ENCODE measurements at regions not wholly inside any gene's neighbourhood (a gene's known extent, or its start where the extent isn't known, plus 50 kb on each side); places are given as distances from the start of the nearest gene placed in this dataset.

DNA sequence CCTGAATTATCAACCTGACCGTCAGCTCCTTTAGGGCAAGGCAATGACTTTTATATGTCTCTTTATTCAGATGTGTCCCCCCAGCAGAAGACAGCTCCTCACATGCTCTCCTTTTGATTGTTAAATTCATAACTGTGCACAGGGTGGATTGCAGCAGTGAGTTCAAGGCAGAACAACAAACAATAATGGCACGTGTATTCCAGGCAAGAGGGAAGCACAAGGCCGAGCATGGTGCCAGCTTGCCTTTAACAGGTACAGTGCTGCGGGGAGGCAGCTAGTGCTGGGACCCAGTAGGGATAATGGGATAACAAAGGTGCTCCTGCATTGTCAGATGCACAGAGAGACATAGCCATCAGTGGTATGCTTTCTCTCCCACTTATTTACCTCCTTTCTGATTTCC lies 248.4 kb downstream of the RHOU start:
- no peaks in the 10 kb centered on the region for H3K79me2 ChIP-seq (ENCODE audit: low read length)
- no peak overlapping the region for H3K4me2 ChIP-seq (ENCODE audit: low read length)
- no peak overlapping the region for H3K9ac ChIP-seq (ENCODE audit: low read length)
- H3K4me1 ChIP-seq (ENCODE audit: low read length) = peaks cover 7% of the 10 kb centered on the region
- H3K36me3 ChIP-seq (replicated peaks; ENCODE audit: low read depth, low read length) = no peaks in the 10 kb centered on the region
- no peaks in the 10 kb centered on the region for H4K20me1 ChIP-seq (ENCODE audit: insufficient read depth, low read length)
- no peaks in the 10 kb centered on the region for H3K9me3 ChIP-seq (ENCODE audit: insufficient read depth, low read length)
- H2AFZ ChIP-seq (ENCODE audit: low read depth, low read length) = no peak overlapping the region
- no peak for TF ChIP-seq EZH2phosphoT487 (IDR thresholded peaks at IDR 0.05; ENCODE audit: low read depth)
- TF ChIP-seq, protein P1, sequence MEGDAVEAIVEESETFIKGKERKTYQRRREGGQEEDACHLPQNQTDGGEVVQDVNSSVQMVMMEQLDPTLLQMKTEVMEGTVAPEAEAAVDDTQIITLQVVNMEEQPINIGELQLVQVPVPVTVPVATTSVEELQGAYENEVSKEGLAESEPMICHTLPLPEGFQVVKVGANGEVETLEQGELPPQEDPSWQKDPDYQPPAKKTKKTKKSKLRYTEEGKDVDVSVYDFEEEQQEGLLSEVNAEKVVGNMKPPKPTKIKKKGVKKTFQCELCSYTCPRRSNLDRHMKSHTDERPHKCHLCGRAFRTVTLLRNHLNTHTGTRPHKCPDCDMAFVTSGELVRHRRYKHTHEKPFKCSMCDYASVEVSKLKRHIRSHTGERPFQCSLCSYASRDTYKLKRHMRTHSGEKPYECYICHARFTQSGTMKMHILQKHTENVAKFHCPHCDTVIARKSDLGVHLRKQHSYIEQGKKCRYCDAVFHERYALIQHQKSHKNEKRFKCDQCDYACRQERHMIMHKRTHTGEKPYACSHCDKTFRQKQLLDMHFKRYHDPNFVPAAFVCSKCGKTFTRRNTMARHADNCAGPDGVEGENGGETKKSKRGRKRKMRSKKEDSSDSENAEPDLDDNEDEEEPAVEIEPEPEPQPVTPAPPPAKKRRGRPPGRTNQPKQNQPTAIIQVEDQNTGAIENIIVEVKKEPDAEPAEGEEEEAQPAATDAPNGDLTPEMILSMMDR (IDR thresholded peaks at IDR 0.05; ENCODE audit: low read depth, low read length) = no peak
- no peak overlapping the region for H3K4me3 ChIP-seq (ENCODE audit: low read length)
- peaks cover 16% of the 10 kb centered on the region for H3K27me3 ChIP-seq (ENCODE audit: low read depth, low read length)
- H3K27ac ChIP-seq (ENCODE audit: low read length) = no peak overlapping the region

DNA sequence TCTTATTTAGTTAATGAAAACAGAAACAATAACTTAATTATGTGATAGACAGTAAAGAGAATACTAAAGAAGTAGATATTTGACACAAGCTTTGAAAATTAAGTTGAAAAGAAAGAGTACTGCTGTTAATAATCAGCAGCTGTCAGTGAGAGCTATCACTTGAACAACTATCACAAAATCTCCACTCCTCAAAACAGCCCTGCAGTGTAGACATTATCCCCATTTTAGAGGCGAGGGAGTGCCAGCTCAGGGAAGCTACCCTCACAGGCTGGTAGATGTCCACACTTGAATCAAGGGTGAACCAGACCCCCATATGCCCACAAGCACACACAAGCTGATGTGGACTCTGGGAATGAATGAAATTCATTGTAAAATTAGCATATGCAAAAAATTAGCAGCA lies 248.8 kb downstream of the RHOU start:
- H3K9ac ChIP-seq (ENCODE audit: low read length) = no peak overlapping the region
- no peak overlapping the region for H3K4me2 ChIP-seq (ENCODE audit: low read length)
- no peak overlapping the region for H3K4me3 ChIP-seq (ENCODE audit: low read length)
- H3K27me3 ChIP-seq (ENCODE audit: low read depth, low read length) = peaks cover 12% of the 10 kb centered on the region
- H2AFZ ChIP-seq (ENCODE audit: low read depth, low read length) = no peak overlapping the region
- no peak overlapping the region for H3K27ac ChIP-seq (ENCODE audit: low read length)
- no peaks in the 10 kb centered on the region for H4K20me1 ChIP-seq (ENCODE audit: insufficient read depth, low read length)
- no peaks in the 10 kb centered on the region for H3K9me3 ChIP-seq (ENCODE audit: insufficient read depth, low read length)
- H3K36me3 ChIP-seq (replicated peaks; ENCODE audit: low read depth, low read length) = no peaks in the 10 kb centered on the region
- H3K79me2 ChIP-seq (ENCODE audit: low read length) = no peaks in the 10 kb centered on the region
- TF ChIP-seq EZH2phosphoT487 (IDR thresholded peaks at IDR 0.05; ENCODE audit: low read depth) = no peak
- TF ChIP-seq, protein P1 (IDR thresholded peaks at IDR 0.05; ENCODE audit: low read depth, low read length) = no peak
- H3K4me1 ChIP-seq (ENCODE audit: low read length) = peaks cover 7% of the 10 kb centered on the region

GRCh38 chr1:228984646-228985631 lies 249.7 kb downstream of the RHOU start:
- H3K9me3 ChIP-seq (ENCODE audit: insufficient read depth, low read length) = no peaks in the 10 kb centered on the region
- H3K36me3 ChIP-seq (replicated peaks; ENCODE audit: low read depth, low read length) = no peaks in the 10 kb centered on the region
- H2AFZ ChIP-seq (ENCODE audit: low read depth, low read length) = no peak overlapping the region
- no peak overlapping the region for H3K4me3 ChIP-seq (ENCODE audit: low read length)
- H3K9ac ChIP-seq (ENCODE audit: low read length) = no peak overlapping the region
- no peak overlapping the region for H3K4me2 ChIP-seq (ENCODE audit: low read length)
- no peak overlapping the region for H3K27ac ChIP-seq (ENCODE audit: low read length)
- peaks cover 3% of the 10 kb centered on the region for H3K27me3 ChIP-seq (ENCODE audit: low read depth, low read length)
- TF ChIP-seq, protein P1 (IDR thresholded peaks at IDR 0.05; ENCODE audit: low read depth, low read length) = no peak
- peaks cover 7% of the 10 kb centered on the region for H3K4me1 ChIP-seq (ENCODE audit: low read length)
- no peaks in the 10 kb centered on the region for H3K79me2 ChIP-seq (ENCODE audit: low read length)
- no peaks in the 10 kb centered on the region for H4K20me1 ChIP-seq (ENCODE audit: insufficient read depth, low read length)

GRCh38 chr1:228985661-228986060 lies 250.4 kb downstream of the RHOU start:
- TF ChIP-seq EZH2phosphoT487 (IDR thresholded peaks at IDR 0.05; ENCODE audit: low read depth) = no peak
- TF ChIP-seq, protein P1 (IDR thresholded peaks at IDR 0.05; ENCODE audit: low read depth, low read length) = no peak
- Histone ChIP-seq H3K4me1 (ENCODE audit: low read length) (peaks cover 7% of the 10 kb centered on the region), H3K79me2 (ENCODE audit: low read length) (no peaks in the 10 kb centered on the region), H3K27me3 (ENCODE audit: low read depth, low read length) (no peaks in the 10 kb centered on the region; the same call in 1 of the 2 replicates), H3K4me2 (ENCODE audit: low read length) (no peak overlapping the region), H4K20me1 (ENCODE audit: insufficient read depth, low read length) (no peaks in the 10 kb centered on the region), H3K4me3 (ENCODE audit: low read length) (no peak overlapping the region), H3K36me3 (replicated peaks; ENCODE audit: low read depth, low read length) (no peaks in the 10 kb centered on the region), H3K9ac (ENCODE audit: low read length) (no peak overlapping the region), H3K27ac (ENCODE audit: low read length) (no peak overlapping the region), H2AFZ (ENCODE audit: low read depth, low read length) (no peak overlapping the region), H3K9me3 (ENCODE audit: insufficient read depth, low read length) (no peaks in the 10 kb centered on the region)

Data from OCI-LY3 (cell line).